Naive thymus-derived CD4-positive, alpha-beta T cell (primary cell): ENCODE measurements at regions not wholly inside any gene's neighbourhood (a gene's known extent, or its start where the extent isn't known, plus 50 kb on each side); places are given as distances from the start of the nearest gene placed in this dataset.
"Not testable (repeated sequence)": the region's sequence is repeated elsewhere in the genome, so short reads cannot be mapped to it uniquely, and the experiment has no call there.

ENCODE experiments used
- ATAC-seq: fragments of 150-1000 bp; cut with Tn5 transposase; 2 replicates; pipeline ENCODE4 v1.10.0; 2021; ENCODE audit warnings: mild to moderate bottlenecking, moderate library complexity
- CTCF ChIA-PET: fragments of 350-600 bp; sonication (Branson Sonifier 250); formaldehyde crosslinking; loops from one replicate; lab custom pipeline; 2021; ENCODE audit warnings: antibody characterized with exemption; lab: Charles Lee
- POLR2A ChIA-PET: fragments of 350-600 bp; sonication (Branson Sonifier 250); formaldehyde crosslinking; loops from one replicate; lab custom pipeline; 2021; ENCODE audit warnings: antibody characterized with exemption, inconsistent platforms; lab: Charles Lee
- DNase-seq, 9 donors: peaks; one replicate each; pipeline versions ENCODE4 v3.0.0 to v3.0.0-alpha.2; 2020 to 2022; ENCODE audit warnings: mixed read lengths in 1 of 9
- H3K27ac ChIP-seq: one replicate; pipeline ENCODE4 v1.7.0; 2013; ENCODE audit warnings: mild to moderate bottlenecking, low read depth, low read length, moderate library complexity
- H3K27me3 ChIP-seq, 2 donors: one replicate each; pipeline ENCODE4 v1.7.0; 2013; ENCODE audit warnings: low read length in 2 of 2, mild to moderate bottlenecking in 2 of 2, moderate library complexity in 2 of 2; ENCODE audit not compliant: control insufficient read depth in 2 of 2, insufficient read depth in 2 of 2
- H3K36me3 ChIP-seq, 3 experiments: 1 replicate in 2 of 3; 2 replicates in 1 of 3; pipeline ENCODE4 v1.7.0; 2013; ENCODE audit warnings: low read length in 3 of 3, mild to moderate bottlenecking in 3 of 3, moderate library complexity in 1 of 3; ENCODE audit not compliant: insufficient read depth in 3 of 3, control insufficient read depth in 2 of 3
- H3K4me1 ChIP-seq, 2 donors: one replicate each; pipeline ENCODE4 v1.7.0; 2013; ENCODE audit warnings: low read length in 2 of 2, mild to moderate bottlenecking in 2 of 2, moderate library complexity in 1 of 2; ENCODE audit not compliant: control insufficient read depth in 2 of 2, insufficient read depth in 2 of 2
- H3K4me3 ChIP-seq: 2 replicates; pipeline ENCODE4 v1.7.0; 2013; ENCODE audit warnings: mild to moderate bottlenecking, low read length
- H3K9me3 ChIP-seq, 3 experiments: 1 replicate in 2 of 3; 2 replicates in 1 of 3; pipeline ENCODE4 v1.7.0; 2013; ENCODE audit warnings: low read length in 3 of 3; ENCODE audit not compliant: control insufficient read depth in 2 of 3
- H3K27ac Mint-ChIP-seq, 9 donors: one replicate each; pipeline ENCODE4 v1.8.0; 2020 to 2022; ENCODE audit warnings: mixed read lengths in 9 of 9, mild to moderate bottlenecking in 8 of 9, moderate library complexity in 5 of 9, inconsistent platforms in 2 of 9
- H3K27me3 Mint-ChIP-seq, 5 donors: one replicate each; pipeline ENCODE4 v1.8.0; 2021 to 2022; ENCODE audit warnings: mixed read lengths in 5 of 5, mild to moderate bottlenecking in 1 of 5
- H3K36me3 Mint-ChIP-seq, 5 donors: one replicate each; pipeline ENCODE4 v1.8.0; 2020 to 2022; ENCODE audit warnings: mixed read lengths in 5 of 5, mild to moderate bottlenecking in 3 of 5, inconsistent platforms in 1 of 5
- H3K4me1 Mint-ChIP-seq, 7 donors: one replicate each; pipeline ENCODE4 v1.8.0; 2020 to 2022; ENCODE audit warnings: mixed read lengths in 7 of 7, mild to moderate bottlenecking in 3 of 7, inconsistent platforms in 1 of 7
- H3K4me3 Mint-ChIP-seq, 10 donors: one replicate each; pipeline ENCODE4 v1.8.0; 2020 to 2022; ENCODE audit warnings: mild to moderate bottlenecking in 10 of 10, mixed read lengths in 10 of 10, moderate library complexity in 6 of 10, inconsistent platforms in 2 of 10
- H3K9me3 Mint-ChIP-seq, 11 donors: one replicate each; pipeline ENCODE4 v1.8.0; 2020 to 2022; ENCODE audit warnings: mixed read lengths in 11 of 11, mild to moderate bottlenecking in 4 of 11, inconsistent platforms in 1 of 11, moderate library complexity in 1 of 11
- intact Hi-C, 2 donors: fragments of 100-400 bp; cut with micrococcal nuclease; formaldehyde crosslinking; loops; one replicate each; pipeline ENCODE4 v1.15.1; 2023

DNA sequence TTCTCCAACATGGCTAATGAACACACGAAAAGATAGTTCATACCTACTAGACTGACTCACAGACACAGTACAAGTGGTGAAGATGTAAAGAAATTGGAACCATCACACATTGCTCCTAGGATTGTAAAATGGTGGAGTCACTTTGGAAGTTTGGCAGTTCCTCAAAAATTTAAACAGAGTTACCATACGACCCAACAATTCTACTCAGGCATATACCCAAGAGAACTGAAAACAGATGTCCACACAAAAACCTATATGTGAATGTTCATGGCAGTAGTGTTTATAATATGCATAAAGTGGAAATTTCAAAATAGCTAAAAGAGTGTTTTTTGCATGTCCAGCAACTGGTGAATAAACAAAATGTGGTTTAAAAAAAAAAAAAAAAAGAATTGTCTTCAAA, 332.6 kb downstream of the PLPP3 start:
- H3K27ac Mint-ChIP-seq, ATAC-seq, CTCF ChIA-PET, H3K4me3 Mint-ChIP-seq, intact Hi-C loops, H3K4me1 Mint-ChIP-seq, H3K36me3 Mint-ChIP-seq, H3K9me3 ChIP-seq, POLR2A ChIA-PET, H3K4me3 ChIP-seq, DNase-seq, H3K27me3 ChIP-seq, H3K36me3 ChIP-seq, H3K4me1 ChIP-seq, H3K27ac ChIP-seq: not testable (repeated sequence)
- peaks cover 0 to 15% (median 4%) of the 10 kb centered on the region in 11 donors for H3K9me3 Mint-ChIP-seq
- peaks cover 0 to 12% (median 0%) of the 10 kb centered on the region in 5 donors for H3K27me3 Mint-ChIP-seq

DNA sequence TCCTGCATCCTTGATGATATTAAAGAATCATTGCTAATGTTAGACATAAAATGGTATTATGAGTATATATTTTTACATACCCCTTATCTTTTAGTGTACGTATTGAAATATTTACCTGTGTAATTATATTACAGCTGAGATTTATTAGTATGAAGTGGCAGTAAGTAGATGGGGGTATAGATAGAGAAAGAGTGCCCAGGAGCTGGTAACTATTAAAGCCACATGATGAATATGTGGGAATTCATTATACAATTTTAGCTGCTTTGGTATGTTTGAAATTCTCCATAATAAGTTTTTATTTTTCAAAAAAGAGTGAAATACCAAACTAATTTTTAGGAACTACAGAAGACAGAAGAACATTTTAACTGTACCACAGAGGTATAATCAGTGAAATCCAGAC, 339.0 kb downstream of the PLPP3 start:
- Mint-ChIP-seq H3K9me3 (peaks cover 2 to 24% (median 6%) of the 10 kb centered on the region in 11 donors), H3K36me3 (no peaks in the 10 kb centered on the region), H3K4me1 (no peaks in the 10 kb centered on the region), H3K4me3 (no peak overlapping the region), H3K27ac (no peak overlapping the region), H3K27me3 (no peaks in the 10 kb centered on the region)
- no peaks in the 10 kb centered on the region for H3K27me3 ChIP-seq
- CTCF ChIA-PET = no interaction called here
- no peak for ATAC-seq
- H3K36me3 ChIP-seq = no peaks in the 10 kb centered on the region
- no peak overlapping the region for H3K4me3 ChIP-seq
- no peaks in the 10 kb centered on the region for H3K4me1 ChIP-seq
- intact Hi-C loops = no loop called here
- H3K9me3 ChIP-seq = no peaks in the 10 kb centered on the region
- no peak overlapping the region for H3K27ac ChIP-seq
- POLR2A ChIA-PET = no interaction called here
- DNase-seq = no peak

- no peaks in the 10 kb centered on the region for H3K9me3 ChIP-seq
- no peak overlapping the region for H3K27ac ChIP-seq
- CTCF ChIA-PET = no interaction called here
- no peaks in the 10 kb centered on the region for H3K36me3 ChIP-seq
- no peaks in the 10 kb centered on the region for H3K27me3 Mint-ChIP-seq
- H3K4me1 ChIP-seq = no peaks in the 10 kb centered on the region
- H3K4me1 Mint-ChIP-seq = no peaks in the 10 kb centered on the region
- no peak overlapping the region for H3K27ac Mint-ChIP-seq
- intact Hi-C loops = no loop called here
- no peaks in the 10 kb centered on the region for H3K27me3 ChIP-seq
- H3K4me3 ChIP-seq = no peak overlapping the region
- ATAC-seq (no peak), DNase-seq (no peak)
- POLR2A ChIA-PET = no interaction called here
- no peaks in the 10 kb centered on the region for H3K36me3 Mint-ChIP-seq
- H3K9me3 Mint-ChIP-seq = peaks cover 0 to 17% (median 8%) of the 10 kb centered on the region in 11 donors
- no peak overlapping the region for H3K4me3 Mint-ChIP-seq
Measured at GRCh38 chr1:56237491-56238064, 341.8 kb downstream of the PLPP3 start.

DNA sequence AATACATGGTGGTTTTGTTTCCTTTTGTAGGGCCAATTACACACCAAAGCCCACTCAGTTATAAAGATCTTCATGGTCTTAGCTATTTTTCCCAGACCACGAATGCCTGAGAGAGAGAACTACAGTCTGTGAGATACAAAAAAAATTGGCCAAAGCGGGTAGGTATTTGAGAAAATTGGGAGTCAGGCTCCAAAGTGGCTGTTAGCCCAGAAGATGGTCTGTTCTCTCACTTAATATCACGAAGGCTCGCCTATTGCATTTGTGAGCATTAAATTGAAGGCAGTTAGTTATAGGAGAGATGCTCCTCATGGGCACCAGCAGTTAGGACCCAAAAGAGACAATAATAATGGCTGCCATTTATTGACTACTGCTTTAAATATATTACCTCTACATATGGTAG, 342.7 kb downstream of the PLPP3 start:
- intact Hi-C loops = no loop called here
- Mint-ChIP-seq H3K36me3 (no peaks in the 10 kb centered on the region), H3K27me3 (no peaks in the 10 kb centered on the region), H3K4me1 (no peaks in the 10 kb centered on the region), H3K4me3 (no peak overlapping the region), H3K9me3 (peaks cover 0 to 17% (median 6%) of the 10 kb centered on the region in 11 donors), H3K27ac (no peak overlapping the region)
- ChIA-PET CTCF (no interaction called here), POLR2A (no interaction called here)
- no peak for DNase-seq
- no peaks in the 10 kb centered on the region for H3K4me1 ChIP-seq
- no peaks in the 10 kb centered on the region for H3K9me3 ChIP-seq
- no peaks in the 10 kb centered on the region for H3K27me3 ChIP-seq
- H3K36me3 ChIP-seq = no peaks in the 10 kb centered on the region
- no peak overlapping the region for H3K4me3 ChIP-seq
- H3K27ac ChIP-seq = no peak overlapping the region
- ATAC-seq = no peak

DNA sequence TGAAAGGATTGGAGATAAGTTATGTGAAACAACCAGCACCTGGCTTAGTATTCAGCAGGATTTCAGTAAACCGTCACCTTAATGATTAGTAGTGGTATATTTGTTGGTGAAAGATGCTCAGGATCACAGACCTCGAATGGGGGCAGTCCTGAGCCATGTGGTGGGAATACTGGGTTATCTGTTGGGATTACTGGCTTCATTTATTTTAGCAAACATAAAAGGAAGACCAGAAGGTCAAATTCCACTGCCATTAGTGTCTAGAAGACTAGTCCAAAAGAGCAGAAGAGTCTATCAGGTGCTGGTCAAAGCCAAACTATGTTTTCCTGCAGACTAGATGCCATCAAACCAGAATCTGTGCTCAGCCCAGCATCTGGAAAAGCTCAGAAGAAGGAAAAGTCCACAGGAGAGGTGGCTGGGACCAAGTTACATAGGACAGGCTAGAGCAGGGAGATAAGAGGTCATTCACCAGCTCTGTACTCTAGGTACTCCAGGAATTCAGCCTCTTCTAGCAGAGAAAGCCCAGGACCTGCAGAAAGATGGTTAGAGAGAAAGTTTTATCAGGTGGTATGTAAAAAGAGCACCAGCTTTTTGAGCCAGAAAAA, 343.4 kb downstream of the PLPP3 start:
- Histone ChIP-seq H3K27ac (no peak overlapping the region), H3K36me3 (no peaks in the 10 kb centered on the region), H3K4me3 (no peak overlapping the region), H3K4me1 (no peaks in the 10 kb centered on the region), H3K9me3 (no peaks in the 10 kb centered on the region), H3K27me3 (no peaks in the 10 kb centered on the region)
- intact Hi-C loops = no loop called here
- Mint-ChIP-seq H3K4me1 (no peaks in the 10 kb centered on the region), H3K27ac (no peak overlapping the region), H3K36me3 (no peaks in the 10 kb centered on the region), H3K27me3 (no peaks in the 10 kb centered on the region), H3K4me3 (no peak overlapping the region), H3K9me3 (peaks cover 0 to 19% (median 4%) of the 10 kb centered on the region in 11 donors)
- DNase-seq = no peak
- ATAC-seq = no peak
- ChIA-PET CTCF (no interaction called here), POLR2A (no interaction called here)

DNA sequence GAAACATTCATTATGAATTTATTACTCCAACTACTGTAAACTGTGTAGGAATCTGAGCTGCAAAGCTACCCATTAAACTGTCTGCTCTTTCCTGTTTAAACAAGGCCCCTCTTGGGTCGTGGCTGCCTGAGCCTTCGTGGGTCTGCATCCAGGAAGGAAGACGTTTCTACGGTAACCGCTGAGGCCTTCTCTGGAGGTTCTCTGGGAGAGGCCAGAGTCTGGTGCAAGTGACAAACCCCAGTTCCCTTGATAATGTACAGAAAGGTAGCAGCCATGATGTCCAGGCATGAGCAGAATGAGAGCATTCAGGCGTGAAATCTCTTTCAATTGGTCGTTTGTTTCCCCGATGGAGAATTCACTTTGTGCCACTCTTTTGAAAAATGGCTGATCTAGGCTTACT, 350.2 kb downstream of the PLPP3 start:
- Histone ChIP-seq H3K36me3 (no peaks in the 10 kb centered on the region), H3K27ac (no peak overlapping the region), H3K4me3 (no peak overlapping the region), H3K27me3 (no peaks in the 10 kb centered on the region), H3K4me1 (no peaks in the 10 kb centered on the region), H3K9me3 (no peaks in the 10 kb centered on the region)
- Mint-ChIP-seq H3K4me1 (no peaks in the 10 kb centered on the region), H3K27me3 (peaks cover 0 to 4% (median 0%) of the 10 kb centered on the region in 5 donors), H3K27ac (no peak overlapping the region), H3K9me3 (peaks cover 0 to 9% (median 0%) of the 10 kb centered on the region in 11 donors), H3K36me3 (no peaks in the 10 kb centered on the region), H3K4me3 (no peak overlapping the region)
- POLR2A ChIA-PET = no interaction called here
- CTCF ChIA-PET = no interaction called here
- DNase-seq = no peak
- no peak for ATAC-seq
- intact Hi-C loops = no loop called here

GRCh38 chr1:56227886-56228285, 351.5 kb downstream of the PLPP3 start:
- Histone ChIP-seq H3K4me1 (no peaks in the 10 kb centered on the region), H3K27me3 (no peaks in the 10 kb centered on the region), H3K36me3 (no peaks in the 10 kb centered on the region), H3K9me3 (no peaks in the 10 kb centered on the region), H3K27ac (no peak overlapping the region), H3K4me3 (no peak overlapping the region)
- ATAC-seq (no peak), DNase-seq (no peak)
- Mint-ChIP-seq H3K9me3 (peaks cover 0 to 12% (median 0%) of the 10 kb centered on the region in 11 donors), H3K27me3 (peaks cover 0 to 4% (median 0%) of the 10 kb centered on the region in 5 donors), H3K4me1 (no peaks in the 10 kb centered on the region), H3K4me3 (no peak overlapping the region), H3K36me3 (no peaks in the 10 kb centered on the region), H3K27ac (no peak overlapping the region)
- ChIA-PET POLR2A (no interaction called here), CTCF (no interaction called here)
- intact Hi-C loops = no loop called here
